COLO668 (cell line): ENCODE measurements at regions not wholly inside any gene's neighbourhood (a gene's known extent, or its start where the extent isn't known, plus 50 kb on each side); places are given as distances from the start of the nearest gene placed in this dataset.

Experiments
- DNase-seq: peaks from one replicate; lab custom pipeline; 2025; ENCODE audit not compliant: unreplicated experiment; lab: John Stamatoyannopoulos, UW

- no peak for DNase-seq
These were observed 971.7 kb upstream of the GYPC start for GRCh38 chr2:125684256-125684655.

GRCh38 chr2:125684932-125685331 lies 971.0 kb upstream of the GYPC start:
- no peak for DNase-seq

- no peak for DNase-seq
These were observed 959.4 kb upstream of the GYPC start for GRCh38 chr2:125696560-125696959.

- DNase-seq, result no peak
These were observed 957.7 kb upstream of the GYPC start for GRCh38 chr2:125698280-125698679.

- DNase-seq, result no peak
These were observed 954.9 kb upstream of the GYPC start for GRCh38 chr2:125701070-125701469.

GRCh38 chr2:125707611-125708010 lies 948.3 kb upstream of the GYPC start:
- DNase-seq, result no peak

GRCh38 chr2:125710561-125710960 lies 945.4 kb upstream of the GYPC start:
- no peak for DNase-seq

- DNase-seq, result no peak
These were observed 944.9 kb upstream of the GYPC start for GRCh38 chr2:125711075-125711474.

- DNase-seq, result no peak
These were observed 942.4 kb upstream of the GYPC start for GRCh38 chr2:125713533-125713932.

- DNase-seq, result no peak
These were observed 934.8 kb upstream of the GYPC start for GRCh38 chr2:125721072-125721721.

GRCh38 chr2:125730921-125731320 lies 925.0 kb upstream of the GYPC start:
- DNase-seq, result no peak

GRCh38 chr2:125736306-125736705 lies 919.7 kb upstream of the GYPC start:
- no peak for DNase-seq

GRCh38 chr2:125745514-125745913 lies 910.4 kb upstream of the GYPC start:
- DNase-seq, result peak; percentile 22

- no peak for DNase-seq
These were observed 909.4 kb upstream of the GYPC start for GRCh38 chr2:125746321-125747164.

GRCh38 chr2:125747165-125747425 lies 908.9 kb upstream of the GYPC start:
- no peak for DNase-seq

GRCh38 chr2:125756431-125756830 lies 899.5 kb upstream of the GYPC start:
- no peak for DNase-seq

- DNase-seq, result no peak
These were observed 859.2 kb upstream of the GYPC start for GRCh38 chr2:125796784-125797183.

GRCh38 chr2:125797192-125797591 lies 858.8 kb upstream of the GYPC start:
- DNase-seq, result no peak

- DNase-seq, result no peak
These were observed 833.2 kb upstream of the GYPC start for GRCh38 chr2:125822746-125823145.

GRCh38 chr2:125825781-125826180 lies 830.2 kb upstream of the GYPC start:
- peak; percentile 11 for DNase-seq

GRCh38 chr2:125837128-125837527 lies 818.8 kb upstream of the GYPC start:
- DNase-seq, result no peak

GRCh38 chr2:125837611-125838010 lies 818.3 kb upstream of the GYPC start:
- DNase-seq, result no peak

GRCh38 chr2:125839945-125840344 lies 816.0 kb upstream of the GYPC start:
- no peak for DNase-seq
